GM12891 (cell line): ENCODE measurements at regions not wholly inside any gene's neighbourhood (a gene's known extent, or its start where the extent isn't known, plus 50 kb on each side); places are given as distances from the start of the nearest gene placed in this dataset.

Experiments used
- PAX5 ChIP-seq: IDR thresholded peaks from 2 replicates; pipeline ENCODE4 v1.6.1; 2011; ENCODE audit warnings: low read length, moderate library complexity, mild to moderate bottlenecking; ENCODE audit not compliant: insufficient read depth, severe bottlenecking
- POLR2A ChIP-seq: IDR thresholded peaks from 2 replicates; pipeline ENCODE4 v1.6.1; 2011; ENCODE audit warnings: low read depth, low read length, control low read depth
- POLR2AphosphoS5 ChIP-seq: IDR thresholded peaks from 2 replicates; pipeline ENCODE4 v1.6.1; 2011; ENCODE audit warnings: low read depth, low read length, control low read depth
- POU2F2 ChIP-seq: IDR thresholded peaks from 2 replicates; pipeline ENCODE4 v1.6.1; 2011; ENCODE audit warnings: low read depth, mild to moderate bottlenecking, control low read depth, low read length, moderate library complexity
- SPI1 ChIP-seq: IDR thresholded peaks from 2 replicates; pipeline ENCODE4 v1.6.1; 2011; ENCODE audit warnings: low read depth, low read length, control low read depth
- TAF1 ChIP-seq: IDR thresholded peaks from 2 replicates; pipeline ENCODE4 v1.6.1; 2011; ENCODE audit warnings: low read depth, low read length, control low read depth

DNA sequence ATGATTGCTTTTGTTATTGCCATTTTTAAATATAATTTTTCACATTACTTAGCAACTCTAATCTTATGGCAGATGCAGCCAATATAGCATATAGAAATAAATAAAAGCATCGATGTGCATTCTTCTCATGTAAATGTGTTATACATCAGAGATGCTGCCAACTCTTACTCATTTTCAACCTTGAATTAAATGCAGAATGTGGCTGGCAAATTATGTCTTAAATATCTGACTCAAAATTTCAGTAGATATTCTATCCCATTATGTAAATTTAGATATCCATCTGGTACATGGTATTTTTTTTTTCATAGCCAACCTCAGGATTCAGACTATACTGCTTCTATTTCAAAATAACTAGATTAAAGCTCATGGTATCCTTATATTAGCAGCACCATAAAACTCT lies 916.7 kb upstream of the TMPRSS15 start:
- TF ChIP-seq POLR2AphosphoS5: no peak
- no peak for TF ChIP-seq POLR2A
- no peak for TF ChIP-seq SPI1
- no peak for TF ChIP-seq TAF1
- no peak for TF ChIP-seq PAX5
- TF ChIP-seq POU2F2: no peak
